Activated CD4-positive, alpha-beta T cell treated with anti-CD3 and anti-CD28 coated beads for 36 hours (primary cell): ENCODE measurements at regions not wholly inside any gene's neighbourhood (a gene's known extent, or its start where the extent isn't known, plus 50 kb on each side); places are given as distances from the start of the nearest gene placed in this dataset.

Experiments used
- ATAC-seq: fragments of 200-7000 bp; cut with Tn5 transposase; one replicate; pipeline ENCODE4 v1.10.0; 2021; ENCODE audit warnings: mild to moderate bottlenecking, moderate library complexity
- CTCF ChIA-PET: fragments of 350-600 bp; sonication (Branson Sonifier 250); formaldehyde crosslinking; loops from one replicate; lab custom pipeline; 2021; ENCODE audit warnings: antibody characterized with exemption; lab: Charles Lee
- POLR2A ChIA-PET: fragments of 350-600 bp; sonication (Branson Sonifier 250); formaldehyde crosslinking; loops from one replicate; lab custom pipeline; 2021; ENCODE audit warnings: antibody characterized with exemption, inconsistent platforms; lab: Charles Lee
- DNase-seq: peaks from one replicate; pipeline ENCODE4 v3.0.0-alpha.2; 2020
- H3K27ac Mint-ChIP-seq: one replicate; pipeline ENCODE4 v1.8.0; 2021; ENCODE audit warnings: mixed read lengths
- H3K27me3 Mint-ChIP-seq: one replicate; pipeline ENCODE4 v1.8.0; 2021; ENCODE audit warnings: mixed read lengths
- H3K36me3 Mint-ChIP-seq: one replicate; pipeline ENCODE4 v1.8.0; 2021; ENCODE audit warnings: low read depth, mixed read lengths
- H3K4me1 Mint-ChIP-seq: one replicate; pipeline ENCODE4 v1.8.0; 2021; ENCODE audit warnings: mixed read lengths
- H3K4me3 Mint-ChIP-seq: one replicate; pipeline ENCODE4 v1.8.0; 2021; ENCODE audit warnings: mild to moderate bottlenecking, moderate library complexity, mixed read lengths
- H3K9me3 Mint-ChIP-seq: one replicate; pipeline ENCODE4 v1.8.0; 2021; ENCODE audit warnings: low read depth, mixed read lengths
- intact Hi-C, 2 experiments: fragments of 100-400 bp; cut with DNase I in 1 of 2; cut with micrococcal nuclease in 1 of 2; formaldehyde crosslinking; loops; one replicate each; pipeline versions ENCODE4 v1.14.2 to v1.15.1; 2022 to 2024; cut with DNase I, micrococcal nuclease

DNA sequence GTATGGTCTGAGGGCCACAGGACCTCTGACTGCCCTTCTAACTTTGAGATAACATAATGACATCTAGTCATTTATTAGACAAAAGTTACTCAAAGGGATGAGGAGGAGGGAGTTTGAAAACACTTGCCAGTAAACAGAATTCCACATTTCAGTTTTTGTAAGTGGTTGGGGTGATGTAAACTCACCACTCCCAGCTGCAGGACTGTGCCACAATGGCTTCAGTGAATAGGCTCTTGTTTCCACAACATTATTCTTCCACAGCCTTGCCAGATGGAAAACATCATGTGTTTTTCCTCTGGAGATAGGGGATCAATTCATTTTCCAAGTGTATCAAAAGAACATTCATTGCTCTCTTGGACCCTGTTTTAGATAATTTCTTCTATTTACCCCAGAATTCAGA is 147.2 kb upstream of the BDNF start:
- no peak overlapping the region for H3K4me3 Mint-ChIP-seq
- ChIA-PET POLR2A (no interaction called here), CTCF (interaction anchor here (0.6 kb wide), 1 partner anchor 448 kb away, joined by 3 read pairs; no protein-coding TSS in a partner anchor)
- no peak for DNase-seq
- H3K27me3 Mint-ChIP-seq = peaks cover 2% of the 10 kb centered on the region
- H3K4me1 Mint-ChIP-seq = no peaks in the 10 kb centered on the region
- peaks cover 3% of the 10 kb centered on the region for H3K9me3 Mint-ChIP-seq
- intact Hi-C loops = no loop called here
- H3K27ac Mint-ChIP-seq = no peak overlapping the region
- no peaks in the 10 kb centered on the region for H3K36me3 Mint-ChIP-seq
- no peak for ATAC-seq

GRCh38 chr11:27842290-27842689 is 142.0 kb upstream of the BDNF start:
- ATAC-seq (no peak), DNase-seq (no peak)
- no peaks in the 10 kb centered on the region for H3K36me3 Mint-ChIP-seq
- no peak overlapping the region for H3K27ac Mint-ChIP-seq
- ChIA-PET POLR2A (no interaction called here), CTCF (interaction anchor here (0.7 kb wide), 1 partner anchor 11 kb away, joined by 3 read pairs; no protein-coding TSS in a partner anchor)
- peaks cover 2% of the 10 kb centered on the region for H3K27me3 Mint-ChIP-seq
- H3K9me3 Mint-ChIP-seq = no peaks in the 10 kb centered on the region
- H3K4me3 Mint-ChIP-seq = no peak overlapping the region
- intact Hi-C loops = no loop called here
- no peaks in the 10 kb centered on the region for H3K4me1 Mint-ChIP-seq

DNA sequence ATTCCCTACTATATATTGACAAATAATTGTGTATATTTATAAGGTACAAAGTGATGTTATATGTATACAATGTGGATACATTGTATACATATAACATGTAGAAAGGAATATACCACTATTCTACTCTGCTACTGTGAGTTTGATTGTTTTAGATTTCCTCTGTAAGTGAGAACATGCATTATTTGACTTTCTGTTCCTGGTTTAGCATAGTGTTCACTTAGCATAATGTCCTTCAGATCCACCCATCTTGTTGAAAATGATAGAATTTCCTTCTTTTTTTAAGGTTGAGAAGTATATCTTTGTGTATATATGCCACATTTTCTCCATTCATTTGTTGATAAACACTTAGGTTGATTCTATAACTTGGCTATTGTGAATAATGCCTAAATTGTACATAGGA is 140.8 kb upstream of the BDNF start:
- H3K4me3 Mint-ChIP-seq = no peak overlapping the region
- DNase-seq = no peak

DNA sequence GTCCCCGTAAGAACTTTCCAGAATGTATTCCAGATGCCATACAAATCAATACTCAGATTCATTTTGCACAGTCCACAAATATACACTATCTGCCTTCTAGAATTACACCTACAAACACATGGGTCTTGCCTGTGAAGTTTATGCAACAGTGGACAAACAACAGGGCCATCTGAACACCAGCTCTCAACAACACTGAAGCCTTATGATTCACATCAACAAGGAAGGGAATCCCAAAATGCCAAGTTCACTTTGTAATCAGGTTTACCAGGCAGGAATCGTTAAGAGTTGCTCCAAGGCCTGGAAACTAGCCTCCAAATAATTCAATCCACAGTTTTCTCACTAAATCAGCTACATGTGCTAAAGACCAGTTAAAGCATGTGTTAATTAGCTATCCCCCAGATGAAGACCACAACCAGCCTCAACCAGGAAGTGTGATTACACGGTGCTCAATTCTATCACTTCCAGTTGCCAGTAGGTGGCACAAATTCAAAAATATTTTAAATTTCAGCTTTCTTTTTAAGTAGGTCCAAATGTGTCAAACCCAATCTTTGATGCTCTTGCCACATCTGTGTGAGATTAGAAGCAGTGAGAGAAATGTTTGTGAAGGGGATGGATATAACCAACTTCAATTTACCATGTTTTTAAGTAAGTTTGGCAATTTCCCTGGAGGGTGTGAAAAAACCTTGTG is 139.1 kb upstream of the BDNF start:
- no peak for ATAC-seq
- Mint-ChIP-seq H3K27me3 (peaks cover 11% of the 10 kb centered on the region), H3K36me3 (no peaks in the 10 kb centered on the region), H3K4me1 (no peaks in the 10 kb centered on the region), H3K4me3 (no peak overlapping the region), H3K27ac (no peak overlapping the region), H3K9me3 (no peaks in the 10 kb centered on the region)
- DNase-seq = no peak
- ChIA-PET CTCF (interaction anchor here (0.6 to 0.7 kb wide), 2 partner anchors 107 to 691 kb away, joined by 4 read pairs; no protein-coding TSS in a partner anchor), POLR2A (no interaction called here)
- intact Hi-C loops = no loop called here

More for the DNA sequence above, 140.8 kb upstream of the BDNF start:
- ChIA-PET CTCF (interaction anchor here (0.6 kb wide), 1 partner anchor 154 kb away, joined by 3 read pairs; no protein-coding TSS in a partner anchor), POLR2A (no interaction called here)
- Mint-ChIP-seq H3K4me1 (no peaks in the 10 kb centered on the region), H3K36me3 (no peaks in the 10 kb centered on the region), H3K9me3 (no peaks in the 10 kb centered on the region), H3K27me3 (peaks cover 6% of the 10 kb centered on the region), H3K27ac (no peak overlapping the region)
- no peak for ATAC-seq
- intact Hi-C loops = no loop called here

DNA sequence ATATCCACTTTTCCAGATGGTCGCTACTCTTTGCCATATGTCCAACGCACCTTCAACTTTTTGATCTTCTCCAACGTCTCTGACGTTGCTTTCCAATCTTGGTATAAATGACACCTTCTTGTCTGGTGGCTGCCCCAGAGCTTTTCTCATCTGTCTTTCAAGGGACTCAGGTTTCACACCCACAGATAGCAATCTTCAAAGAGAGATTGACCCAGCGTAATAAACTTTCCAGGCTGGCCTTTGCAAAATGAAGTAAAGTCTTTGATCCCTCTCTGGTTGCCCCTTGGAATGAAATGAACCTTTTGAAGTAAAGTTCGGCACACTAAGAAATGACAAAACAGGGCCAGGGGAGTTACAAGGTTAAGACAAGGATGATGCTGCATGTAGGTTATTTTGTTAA is 138.4 kb upstream of the BDNF start:
- Mint-ChIP-seq H3K4me1 (no peaks in the 10 kb centered on the region), H3K27me3 (peaks cover 12% of the 10 kb centered on the region), H3K27ac (no peak overlapping the region), H3K9me3 (no peaks in the 10 kb centered on the region), H3K4me3 (no peak overlapping the region), H3K36me3 (no peaks in the 10 kb centered on the region)
- intact Hi-C loops = no loop called here
- ATAC-seq (no peak), DNase-seq (no peak)
- ChIA-PET POLR2A (no interaction called here), CTCF (interaction anchor here (1.5 kb wide), 1 partner anchor 20 kb away, joined by 4 read pairs; no protein-coding TSS in a partner anchor)

GRCh38 chr11:27837895-27838563 is 137.8 kb upstream of the BDNF start:
- ChIA-PET CTCF (interaction anchor here (1.5 kb wide), 1 partner anchor 21 kb away, joined by 4 read pairs; no protein-coding TSS in a partner anchor), POLR2A (no interaction called here)
- Mint-ChIP-seq H3K4me1 (no peaks in the 10 kb centered on the region), H3K36me3 (no peaks in the 10 kb centered on the region), H3K9me3 (no peaks in the 10 kb centered on the region), H3K4me3 (no peak overlapping the region), H3K27ac (no peak overlapping the region), H3K27me3 (peaks cover 12% of the 10 kb centered on the region)
- intact Hi-C loops = no loop called here
- DNase-seq (no peak), ATAC-seq (no peak)

DNA sequence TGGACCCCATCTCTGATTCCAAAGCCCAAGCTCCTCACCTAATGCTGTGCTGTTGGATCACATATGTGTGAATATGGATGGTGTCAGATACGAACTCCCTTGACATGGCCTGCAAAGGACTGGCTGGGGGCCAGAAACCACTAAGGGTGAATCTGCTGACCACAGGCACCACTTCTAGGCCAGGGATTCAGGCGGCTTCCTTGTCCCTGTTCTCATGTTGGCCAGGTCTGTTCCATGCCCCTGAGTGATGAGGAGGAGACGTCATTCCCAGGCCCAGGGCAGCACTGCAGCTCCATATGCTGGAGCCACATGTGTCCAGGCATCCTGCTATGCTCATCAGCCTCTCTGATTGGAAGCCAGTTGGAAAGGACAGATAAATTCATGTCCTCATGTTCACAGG is 130.0 kb upstream of the BDNF start:
- ATAC-seq (no peak), DNase-seq (no peak)
- Mint-ChIP-seq H3K36me3 (no peaks in the 10 kb centered on the region), H3K4me3 (no peak overlapping the region), H3K27ac (no peak overlapping the region), H3K27me3 (peaks cover 7% of the 10 kb centered on the region), H3K9me3 (no peaks in the 10 kb centered on the region), H3K4me1 (no peaks in the 10 kb centered on the region)
- ChIA-PET CTCF (no interaction called here), POLR2A (no interaction called here)
- intact Hi-C loops = no loop called here

GRCh38 chr11:27820249-27820648 is 120.0 kb upstream of the BDNF start:
- H3K4me1 Mint-ChIP-seq = no peaks in the 10 kb centered on the region
- intact Hi-C loops = no loop called here

GRCh38 chr11:27816197-27816596 is 115.9 kb upstream of the BDNF start:
- ChIA-PET POLR2A (no interaction called here), CTCF (no interaction called here)
- Mint-ChIP-seq H3K9me3 (no peaks in the 10 kb centered on the region), H3K36me3 (no peaks in the 10 kb centered on the region), H3K4me1 (no peaks in the 10 kb centered on the region), H3K4me3 (no peak overlapping the region), H3K27me3 (peaks cover 2% of the 10 kb centered on the region), H3K27ac (no peak overlapping the region)
- DNase-seq = no peak
- intact Hi-C loops = no loop called here
- ATAC-seq = no peak

More at GRCh38 chr11:27820249-27820648, 120.0 kb upstream of the BDNF start:
- CTCF ChIA-PET = no interaction called here
- POLR2A ChIA-PET = no interaction called here
- Mint-ChIP-seq H3K36me3 (no peaks in the 10 kb centered on the region), H3K27me3 (no peaks in the 10 kb centered on the region), H3K4me3 (no peak overlapping the region), H3K9me3 (no peaks in the 10 kb centered on the region), H3K27ac (no peak overlapping the region)
- DNase-seq = no peak
- no peak for ATAC-seq

GRCh38 chr11:27812341-27812740 is 112.1 kb upstream of the BDNF start:
- Mint-ChIP-seq H3K4me1 (no peaks in the 10 kb centered on the region), H3K27me3 (peaks cover 2% of the 10 kb centered on the region), H3K9me3 (peaks cover 3% of the 10 kb centered on the region), H3K4me3 (no peak overlapping the region), H3K27ac (no peak overlapping the region), H3K36me3 (no peaks in the 10 kb centered on the region)
- ChIA-PET CTCF (no interaction called here), POLR2A (no interaction called here)
- no peak for ATAC-seq
- intact Hi-C loops = no loop called here
- DNase-seq = no peak

DNA sequence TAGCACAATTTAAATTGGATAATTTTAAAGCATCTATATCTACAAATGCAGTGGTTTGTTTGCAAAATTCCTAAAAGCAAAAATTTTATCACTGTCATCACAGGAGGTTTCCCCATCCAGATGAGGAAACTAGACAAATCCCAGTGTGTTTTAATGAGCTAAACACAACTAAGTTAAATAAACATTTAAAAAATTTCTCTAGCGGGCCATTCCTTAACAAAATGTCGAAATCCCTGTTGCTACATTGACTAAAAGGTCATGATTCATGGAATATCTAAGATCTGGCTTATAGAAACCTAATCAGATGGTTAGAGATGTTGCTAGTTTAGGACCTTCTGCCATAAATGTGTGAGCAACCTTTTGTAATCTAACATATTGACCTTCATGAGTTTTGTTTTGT is 107.3 kb upstream of the BDNF start:
- no peak overlapping the region for H3K27ac Mint-ChIP-seq
- ATAC-seq (no peak), DNase-seq (no peak)
- ChIA-PET POLR2A (no interaction called here), CTCF (no interaction called here)
- intact Hi-C loops = no loop called here
- H3K9me3 Mint-ChIP-seq = peaks cover 3% of the 10 kb centered on the region
- no peaks in the 10 kb centered on the region for H3K4me1 Mint-ChIP-seq
- H3K4me3 Mint-ChIP-seq = no peak overlapping the region
- H3K27me3 Mint-ChIP-seq = peaks cover 2% of the 10 kb centered on the region
- H3K36me3 Mint-ChIP-seq = no peaks in the 10 kb centered on the region

DNA sequence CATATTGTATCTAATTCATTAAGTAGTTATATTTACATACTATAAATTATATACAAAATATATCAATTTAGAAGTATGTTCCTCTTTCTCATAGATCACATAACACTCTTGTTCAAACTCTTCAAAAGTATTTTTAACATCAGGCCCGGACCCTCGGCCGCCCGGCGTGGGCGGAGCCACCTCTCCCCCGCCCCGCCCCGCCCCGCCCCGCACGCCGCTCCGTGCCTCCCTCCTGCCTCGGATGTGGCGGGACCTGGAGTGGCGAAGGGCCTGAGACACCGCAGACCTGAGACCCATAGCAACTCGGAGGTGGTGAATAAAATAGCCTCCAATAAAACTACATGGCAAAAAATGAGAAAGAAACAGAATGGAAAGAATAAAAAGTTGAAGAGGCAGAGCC is 105.9 kb upstream of the BDNF start:
- no peaks in the 10 kb centered on the region for H3K27me3 Mint-ChIP-seq
- no peaks in the 10 kb centered on the region for H3K4me1 Mint-ChIP-seq
- ChIA-PET CTCF (no interaction called here), POLR2A (no interaction called here)
- intact Hi-C loops = no loop called here
- no peak overlapping the region for H3K4me3 Mint-ChIP-seq
- no peak for DNase-seq
- ATAC-seq = no peak
- no peaks in the 10 kb centered on the region for H3K36me3 Mint-ChIP-seq
- H3K27ac Mint-ChIP-seq = no peak overlapping the region
- H3K9me3 Mint-ChIP-seq = peaks cover 3% of the 10 kb centered on the region
